ENCODE measurements at regions not wholly inside any gene's neighbourhood (a gene's known extent, or its start where the extent isn't known, plus 50 kb on each side); places are given as distances from the start of the nearest gene placed in this dataset.

DNA sequence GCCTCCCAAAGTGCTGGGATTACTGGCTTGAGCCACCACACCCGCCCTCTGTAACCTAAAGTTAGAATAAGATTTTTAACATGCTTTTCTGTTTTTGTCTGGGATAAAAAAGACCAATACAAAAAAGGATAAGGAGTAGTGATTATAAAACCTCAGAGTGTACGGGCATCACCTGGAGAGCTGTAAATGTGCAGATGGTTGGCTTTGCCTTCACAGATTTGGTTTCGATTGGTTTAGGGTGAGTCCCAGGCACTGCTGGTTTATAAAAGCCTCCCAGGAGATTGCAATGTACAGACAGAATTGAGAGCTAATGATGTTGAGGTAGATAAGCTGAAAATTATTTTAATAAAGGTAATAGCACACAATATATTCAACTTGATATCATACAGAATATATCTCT is 289.7 kb upstream of the FSHR start:
- intact Hi-C loops (cut with DNase I; ENCODE audit: low total_unique reads), result no loop called here
- H3K4me3 ChIP-seq, result no peak overlapping the region
- H3K27me3 ChIP-seq, result no peaks in the 10 kb centered on the region
- no peaks in the 10 kb centered on the region for H3K9me3 ChIP-seq
- no peak for TF ChIP-seq POLR2AphosphoS5 (IDR thresholded peaks at IDR 0.05)
- no peak for TF ChIP-seq POLR2A (IDR thresholded peaks at IDR 0.05)
- TF ChIP-seq EP300 (IDR thresholded peaks at IDR 0.05), result no peak
- TF ChIP-seq, protein P1, sequence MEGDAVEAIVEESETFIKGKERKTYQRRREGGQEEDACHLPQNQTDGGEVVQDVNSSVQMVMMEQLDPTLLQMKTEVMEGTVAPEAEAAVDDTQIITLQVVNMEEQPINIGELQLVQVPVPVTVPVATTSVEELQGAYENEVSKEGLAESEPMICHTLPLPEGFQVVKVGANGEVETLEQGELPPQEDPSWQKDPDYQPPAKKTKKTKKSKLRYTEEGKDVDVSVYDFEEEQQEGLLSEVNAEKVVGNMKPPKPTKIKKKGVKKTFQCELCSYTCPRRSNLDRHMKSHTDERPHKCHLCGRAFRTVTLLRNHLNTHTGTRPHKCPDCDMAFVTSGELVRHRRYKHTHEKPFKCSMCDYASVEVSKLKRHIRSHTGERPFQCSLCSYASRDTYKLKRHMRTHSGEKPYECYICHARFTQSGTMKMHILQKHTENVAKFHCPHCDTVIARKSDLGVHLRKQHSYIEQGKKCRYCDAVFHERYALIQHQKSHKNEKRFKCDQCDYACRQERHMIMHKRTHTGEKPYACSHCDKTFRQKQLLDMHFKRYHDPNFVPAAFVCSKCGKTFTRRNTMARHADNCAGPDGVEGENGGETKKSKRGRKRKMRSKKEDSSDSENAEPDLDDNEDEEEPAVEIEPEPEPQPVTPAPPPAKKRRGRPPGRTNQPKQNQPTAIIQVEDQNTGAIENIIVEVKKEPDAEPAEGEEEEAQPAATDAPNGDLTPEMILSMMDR (IDR thresholded peaks at IDR 0.05), result no peak
- H3K36me3 ChIP-seq, result no peaks in the 10 kb centered on the region
- no peak for DNase-seq
- no peaks in the 10 kb centered on the region for H3K4me1 ChIP-seq
- no peak overlapping the region for H3K27ac ChIP-seq
- 60 to 74% (median 70%) methylated on average over 3 of the region's 3 CpGs for WGBS, 5 donors

DNA sequence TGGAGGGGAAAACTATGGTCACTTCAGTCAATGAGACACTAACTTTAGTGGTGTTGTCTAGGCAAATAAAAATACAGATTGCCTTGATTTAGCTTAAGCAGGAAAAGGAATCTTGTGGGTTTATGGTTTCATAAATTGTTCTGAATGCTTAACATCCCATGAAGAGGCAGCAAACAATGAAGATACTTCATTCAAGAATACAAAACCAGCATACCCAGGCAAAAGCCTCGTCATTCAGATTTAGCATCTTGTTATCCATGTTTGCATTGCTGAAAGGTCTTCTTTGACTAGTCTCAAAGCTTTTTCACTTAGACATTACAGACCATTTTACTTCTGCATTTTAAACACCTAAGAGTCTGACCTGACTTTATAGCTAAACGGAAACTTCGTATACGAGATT is 272.7 kb upstream of the FSHR start:
- intact Hi-C loops (cut with DNase I; ENCODE audit: low total_unique reads), result no loop called here
- H3K36me3 ChIP-seq, result no peaks in the 10 kb centered on the region
- no peaks in the 10 kb centered on the region for H3K4me1 ChIP-seq
- H3K9me3 ChIP-seq, result no peaks in the 10 kb centered on the region
- no peaks in the 10 kb centered on the region for H3K27me3 ChIP-seq
- WGBS, 5 donors, result 40 to 65% (median 59%) methylated on average over 4 of the region's 4 CpGs
- DNase-seq, result no peak
- TF ChIP-seq POLR2AphosphoS5 (IDR thresholded peaks at IDR 0.05) (no peak), EP300 (IDR thresholded peaks at IDR 0.05) (no peak), POLR2A (IDR thresholded peaks at IDR 0.05) (no peak)
- TF ChIP-seq, protein P1 (IDR thresholded peaks at IDR 0.05), result no peak
- no peak overlapping the region for H3K27ac ChIP-seq
- H3K4me3 ChIP-seq, result no peak overlapping the region

DNA sequence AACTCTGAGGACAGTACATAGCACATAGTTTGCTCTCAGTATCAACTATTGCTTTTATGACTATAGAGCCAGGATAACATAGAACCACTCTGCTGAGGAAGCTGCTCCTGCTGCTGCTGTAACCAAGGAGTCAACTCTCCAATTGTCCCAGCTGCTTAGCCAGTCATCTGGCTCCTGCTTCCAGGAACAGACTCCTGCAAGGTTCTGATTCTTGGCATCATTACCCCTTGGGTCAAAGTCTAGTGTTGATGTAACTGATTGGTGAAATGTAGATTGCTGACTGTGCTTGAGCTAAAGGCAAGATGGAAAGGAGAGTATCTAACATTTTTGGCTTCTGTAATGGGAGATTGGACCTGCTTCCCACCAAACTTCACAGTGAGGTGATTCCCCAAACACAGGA is 261.9 kb upstream of the FSHR start:
- no peaks in the 10 kb centered on the region for H3K36me3 ChIP-seq
- H3K9me3 ChIP-seq, result no peaks in the 10 kb centered on the region
- intact Hi-C loops (cut with DNase I; ENCODE audit: low total_unique reads), result no loop called here
- H3K27me3 ChIP-seq, result no peaks in the 10 kb centered on the region
- no peaks in the 10 kb centered on the region for H3K4me1 ChIP-seq
- no peak overlapping the region for H3K4me3 ChIP-seq
- no peak overlapping the region for H3K27ac ChIP-seq
- TF ChIP-seq POLR2AphosphoS5 (IDR thresholded peaks at IDR 0.05) (no peak), POLR2A (IDR thresholded peaks at IDR 0.05) (no peak), EP300 (IDR thresholded peaks at IDR 0.05) (no peak)
- TF ChIP-seq, protein P1 (IDR thresholded peaks at IDR 0.05), result no peak
- no peak for DNase-seq

DNA sequence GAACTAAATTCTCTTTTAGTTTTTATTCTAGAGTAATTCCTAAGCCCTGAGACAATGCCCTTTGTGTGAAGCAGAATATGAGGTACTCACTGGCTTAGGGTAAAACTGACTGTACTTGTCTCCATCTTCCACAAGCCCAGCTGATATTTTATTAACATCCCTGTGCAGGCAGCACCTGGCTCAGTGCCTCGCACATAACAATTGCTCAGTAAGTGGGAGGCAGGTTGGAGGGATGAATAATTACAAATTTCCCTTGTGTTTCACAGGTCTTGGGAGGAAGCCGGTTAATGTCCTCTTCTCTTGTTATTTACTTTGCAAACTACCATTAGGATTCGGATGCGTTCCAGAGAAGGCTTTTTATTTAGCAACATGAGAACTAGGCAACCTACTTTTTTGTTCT is 249.8 kb upstream of the FSHR start:
- Histone ChIP-seq H3K4me1 (no peaks in the 10 kb centered on the region), H3K4me3 (no peak overlapping the region), H3K27ac (no peak overlapping the region), H3K36me3 (no peaks in the 10 kb centered on the region), H3K9me3 (no peaks in the 10 kb centered on the region), H3K27me3 (no peaks in the 10 kb centered on the region)
- intact Hi-C loops (cut with DNase I; ENCODE audit: low total_unique reads), result no loop called here
- 37 to 60% (median 48%) methylated on average over 4 of the region's 4 CpGs for WGBS, 5 donors
- peak in 1 of 2 donors; percentile 0 for DNase-seq
- TF ChIP-seq, protein P1 (IDR thresholded peaks at IDR 0.05), result no peak
- TF ChIP-seq POLR2A (IDR thresholded peaks at IDR 0.05), result no peak
- TF ChIP-seq POLR2AphosphoS5 (IDR thresholded peaks at IDR 0.05), result no peak
- TF ChIP-seq EP300 (IDR thresholded peaks at IDR 0.05), result no peak

Measured in stomach (tissue), 8 donors.